ENCODE measurements at regions not wholly inside any gene's neighbourhood (a gene's known extent, or its start where the extent isn't known, plus 50 kb on each side); places are given as distances from the start of the nearest gene placed in this dataset.

- H3K27me3 Mint-ChIP-seq (ENCODE audit: low read depth): no peaks in the 10 kb centered on the region
- no peak overlapping the region for H3K4me3 Mint-ChIP-seq
- H3K27ac Mint-ChIP-seq: no peak overlapping the region
- ChIA-PET POLR2A (no interaction called here), CTCF (no interaction called here)
- DNase-seq (ENCODE audit: low spot score): no peak
- H3K36me3 Mint-ChIP-seq: no peaks in the 10 kb centered on the region
- peaks cover 8% of the 10 kb centered on the region for H3K9me3 Mint-ChIP-seq
- ATAC-seq: no peak
- TF ChIP-seq IRF2 (CRISPR knock-in tag; IDR thresholded peaks at IDR 0.05; ENCODE audit: borderline replicate concordance, low read depth) (no peak), STAT6 (CRISPR knock-in tag; conservative IDR thresholded peaks at IDR 0.05; ENCODE audit: low read depth) (no peak), ZSCAN18 (CRISPR knock-in tag; IDR thresholded peaks at IDR 0.05) (no peak), ZNF512 (CRISPR knock-in tag; IDR thresholded peaks at IDR 0.05; ENCODE audit: borderline replicate concordance) (no peak)
- peaks cover 39% of the 10 kb centered on the region for H3K4me1 Mint-ChIP-seq
Measured at GRCh38 chr3:110544730-110545129, 526.9 kb upstream of the NECTIN3 start.

GRCh38 chr3:110550511-110550910 is 521.1 kb upstream of the NECTIN3 start:
- Mint-ChIP-seq H3K27ac (no peak overlapping the region), H3K4me1 (peaks cover 14% of the 10 kb centered on the region), H3K36me3 (no peaks in the 10 kb centered on the region), H3K27me3 (ENCODE audit: low read depth) (no peaks in the 10 kb centered on the region), H3K4me3 (no peak overlapping the region), H3K9me3 (peaks cover 7% of the 10 kb centered on the region)
- no peak for TF ChIP-seq E2F5 (CRISPR knock-in tag; IDR thresholded peaks at IDR 0.05)
- TF ChIP-seq ZNF671 (CRISPR knock-in tag; IDR thresholded peaks at IDR 0.05): no peak
- TF ChIP-seq MYBL2 (CRISPR knock-in tag; IDR thresholded peaks at IDR 0.05): no peak
- no peak for TF ChIP-seq ZNF121 (CRISPR knock-in tag; IDR thresholded peaks at IDR 0.05)
- TF ChIP-seq KAT7 (CRISPR knock-in tag; IDR thresholded peaks at IDR 0.05; ENCODE audit: borderline replicate concordance): no peak
- no peak for TF ChIP-seq IRF1 (CRISPR knock-in tag; IDR thresholded peaks at IDR 0.05)
- TF ChIP-seq ZNF416 (CRISPR knock-in tag; IDR thresholded peaks at IDR 0.05): no peak
- no peak for TF ChIP-seq NFYB (CRISPR knock-in tag; conservative IDR thresholded peaks at IDR 0.05; ENCODE audit: low read depth)
- TF ChIP-seq TP53 (CRISPR knock-in tag; IDR thresholded peaks at IDR 0.05): no peak
- no peak for TF ChIP-seq SMAD3 (CRISPR knock-in tag; IDR thresholded peaks at IDR 0.05; ENCODE audit: borderline replicate concordance)
- no peak for TF ChIP-seq ZBTB43 (CRISPR knock-in tag; IDR thresholded peaks at IDR 0.05)
- no peak for TF ChIP-seq SP1 (CRISPR knock-in tag; conservative IDR thresholded peaks at IDR 0.05)
- no peak for TF ChIP-seq GABPB1 (CRISPR knock-in tag; IDR thresholded peaks at IDR 0.05)
- TF ChIP-seq CREB1 (CRISPR knock-in tag; IDR thresholded peaks at IDR 0.05): no peak
- TF ChIP-seq ZNF532 (CRISPR knock-in tag; IDR thresholded peaks at IDR 0.05; ENCODE audit: borderline replicate concordance): no peak
- ChIA-PET CTCF (no interaction called here), POLR2A (no interaction called here)
- DNase-seq (ENCODE audit: low spot score): no peak
- ATAC-seq: no peak

Measured in WTC11 (cell line).